WTC11 (cell line): ENCODE measurements at regions not wholly inside any gene's neighbourhood (a gene's known extent, or its start where the extent isn't known, plus 50 kb on each side); places are given as distances from the start of the nearest gene placed in this dataset.
"Not testable (repeated sequence)": the region's sequence is repeated elsewhere in the genome, so short reads cannot be mapped to it uniquely, and the experiment has no call there.

Source experiments
- ATAC-seq: fragments of 200-7000 bp; cut with Tn5 transposase; 2 replicates; pipeline ENCODE4 v1.10.0; 2021; ENCODE audit warnings: mild to moderate bottlenecking, moderate library complexity
- CTCF ChIA-PET: fragments of 300-600 bp; sonication (Branson Sonifier 250); formaldehyde crosslinking; loops from one replicate; lab custom pipeline; 2021; ENCODE audit warnings: antibody characterized with exemption; lab: Charles Lee
- POLR2A ChIA-PET: fragments of 350-600 bp; sonication (Branson Sonifier 250); formaldehyde crosslinking; loops from one replicate; lab custom pipeline; 2021; ENCODE audit warnings: antibody characterized with exemption; lab: Charles Lee
- DNase-seq: peaks from one replicate; pipeline ENCODE4 v3.0.0; 2021; ENCODE audit warnings: low spot score
- H3K27ac Mint-ChIP-seq: 2 replicates; pipeline ENCODE4 v1.8.0; 2021; ENCODE audit warnings: mixed read lengths
- H3K27me3 Mint-ChIP-seq: 2 replicates; pipeline ENCODE4 v1.8.0; 2021; ENCODE audit warnings: low read depth, mild to moderate bottlenecking, moderate library complexity, mixed read lengths
- H3K36me3 Mint-ChIP-seq: 2 replicates; pipeline ENCODE4 v1.8.0; 2021; ENCODE audit warnings: mixed read lengths
- H3K4me1 Mint-ChIP-seq: 2 replicates; pipeline ENCODE4 v1.8.0; 2022; ENCODE audit warnings: mixed read lengths
- H3K4me3 Mint-ChIP-seq: 2 replicates; pipeline ENCODE4 v1.8.0; 2021; ENCODE audit warnings: mild to moderate bottlenecking, moderate library complexity, mixed read lengths
- H3K9me3 Mint-ChIP-seq: 2 replicates; pipeline ENCODE4 v1.8.0; 2021; ENCODE audit warnings: mixed read lengths
- CREM ChIP-seq: sonication (generic); formaldehyde crosslinking; IDR thresholded peaks from 2 replicates; pipeline ENCODE4 v1.8.1; 2022; ENCODE audit warnings: mild to moderate bottlenecking, missing genetic modification reagents, moderate library complexity
- ELF4 ChIP-seq: sonication (generic); formaldehyde crosslinking; IDR thresholded peaks from 2 replicates; pipeline ENCODE4 v1.8.1; 2022; ENCODE audit warnings: low read depth, mild to moderate bottlenecking, moderate library complexity, missing genetic modification reagents
- ESRRA ChIP-seq: sonication (generic); formaldehyde crosslinking; IDR thresholded peaks from 2 replicates; pipeline ENCODE4 v1.8.1; 2022; ENCODE audit warnings: mild to moderate bottlenecking, missing genetic modification reagents, borderline replicate concordance
- FOXP1 ChIP-seq: sonication (generic); formaldehyde crosslinking; IDR thresholded peaks from 2 replicates; pipeline ENCODE4 v1.8.0; 2022; ENCODE audit warnings: missing genetic modification reagents, mild to moderate bottlenecking, moderate library complexity, borderline replicate concordance
- FOXP4 ChIP-seq: sonication (generic); formaldehyde crosslinking; IDR thresholded peaks from 2 replicates; pipeline ENCODE4 v1.8.0; 2022; ENCODE audit warnings: mild to moderate bottlenecking, missing genetic modification reagents
- HMGXB4 ChIP-seq: sonication (generic); formaldehyde crosslinking; IDR thresholded peaks from 2 replicates; pipeline ENCODE4 v1.8.1; 2023; ENCODE audit warnings: mild to moderate bottlenecking, moderate library complexity, missing genetic modification reagents
- MXD4 ChIP-seq: fragments of 250-450 bp; sonication (Bioruptor Pico); IDR thresholded peaks from 2 replicates; pipeline ENCODE4 v1.8.0; 2021; ENCODE audit warnings: mild to moderate bottlenecking, moderate library complexity, borderline replicate concordance
- NFATC4 ChIP-seq: fragments of 250-450 bp; sonication (Bioruptor Pico); IDR thresholded peaks from 2 replicates; pipeline ENCODE4 v1.9.0; 2021; ENCODE audit warnings: mild to moderate bottlenecking
- NR3C1 ChIP-seq: sonication (generic); formaldehyde crosslinking; conservative IDR thresholded peaks from 2 replicates; pipeline ENCODE4 v1.8.1; 2023; ENCODE audit warnings: low read depth, mild to moderate bottlenecking, missing genetic modification reagents
- PREB ChIP-seq: sonication (generic); formaldehyde crosslinking; IDR thresholded peaks from 2 replicates; pipeline ENCODE4 v1.8.1; 2022; ENCODE audit warnings: mild to moderate bottlenecking, missing genetic modification reagents, moderate library complexity, borderline replicate concordance
- TEAD4 ChIP-seq: sonication (generic); formaldehyde crosslinking; IDR thresholded peaks from 2 replicates; pipeline ENCODE4 v1.8.0; 2022; ENCODE audit warnings: mild to moderate bottlenecking, missing genetic modification reagents
- TP53 ChIP-seq: sonication (generic); formaldehyde crosslinking; IDR thresholded peaks from 2 replicates; pipeline ENCODE4 v1.8.1; 2023; ENCODE audit warnings: mild to moderate bottlenecking, missing genetic modification reagents
- ZBTB43 ChIP-seq: sonication (generic); formaldehyde crosslinking; IDR thresholded peaks from 2 replicates; pipeline ENCODE4 v1.8.1; 2023; ENCODE audit warnings: mild to moderate bottlenecking, missing genetic modification reagents
- ZNF232 ChIP-seq: sonication (generic); formaldehyde crosslinking; IDR thresholded peaks from 2 replicates; pipeline ENCODE4 v1.8.0; 2022; ENCODE audit warnings: mild to moderate bottlenecking, missing genetic modification reagents
- ZNF396 ChIP-seq: fragments of 250-450 bp; sonication (Bioruptor Pico); IDR thresholded peaks from 2 replicates; pipeline ENCODE4 v1.8.0; 2021; ENCODE audit warnings: mild to moderate bottlenecking, moderate library complexity, borderline replicate concordance
- ZNF416 ChIP-seq: fragments of 250-450 bp; sonication (Bioruptor Pico); IDR thresholded peaks from 2 replicates; pipeline ENCODE4 v1.9.0; 2021; ENCODE audit warnings: mild to moderate bottlenecking, inconsistent platforms
- ZNF671 ChIP-seq: fragments of 250-450 bp; sonication (Bioruptor Pico); IDR thresholded peaks from 2 replicates; pipeline ENCODE4 v1.8.0; 2021; ENCODE audit warnings: mild to moderate bottlenecking

GRCh38 chr2:239830121-239831000 lies 194.8 kb downstream of the NDUFA10 start:
- H3K27ac Mint-ChIP-seq: no peak overlapping the region
- no peak for DNase-seq

GRCh38 chr2:239829326-239829725 lies 195.8 kb downstream of the NDUFA10 start:
- peaks cover 27% of the 10 kb centered on the region for H3K4me1 Mint-ChIP-seq
- ATAC-seq (no peak), DNase-seq (no peak)
- POLR2A ChIA-PET: no interaction called here
- TF ChIP-seq MXD4 (CRISPR knock-in tag) (no peak), ELF4 (CRISPR knock-in tag) (no peak), HMGXB4 (no peak), ZNF232 (CRISPR knock-in tag) (no peak), ZBTB43 (no peak), PREB (CRISPR knock-in tag) (no peak), TEAD4 (CRISPR knock-in tag) (no peak), NFATC4 (CRISPR knock-in tag) (no peak), TP53 (CRISPR knock-in tag) (no peak), FOXP4 (CRISPR knock-in tag) (no peak), NR3C1 (no peak), FOXP1 (CRISPR knock-in tag) (no peak), ZNF416 (CRISPR knock-in tag) (no peak), ESRRA (CRISPR knock-in tag) (no peak), CREM (CRISPR knock-in tag) (no peak), ZNF396 (CRISPR knock-in tag) (no peak)
- no peak overlapping the region for H3K4me3 Mint-ChIP-seq
- CTCF ChIA-PET: interaction anchor here (1.2 to 1.5 kb wide), 3 partner anchors 53 to 192 kb away, joined by 3 to 4 read pairs (median 4); no protein-coding TSS in a partner anchor
- peaks cover 5% of the 10 kb centered on the region; the same call in 1 of the 2 replicates for H3K9me3 Mint-ChIP-seq
- H3K36me3 Mint-ChIP-seq: no peaks in the 10 kb centered on the region
- no peaks in the 10 kb centered on the region; the same call in 1 of the 2 replicates for H3K27me3 Mint-ChIP-seq
- no peak overlapping the region for H3K27ac Mint-ChIP-seq

More at GRCh38 chr2:239830121-239831000, 194.8 kb downstream of the NDUFA10 start:
- TF ChIP-seq ZNF671 (CRISPR knock-in tag): no peak
- no peak for ATAC-seq
- Mint-ChIP-seq H3K27me3 (no peaks in the 10 kb centered on the region; the same call in 1 of the 2 replicates), H3K36me3 (no peaks in the 10 kb centered on the region), H3K9me3 (peaks cover 5% of the 10 kb centered on the region; the same call in 1 of the 2 replicates), H3K4me3 (no peak overlapping the region), H3K4me1 (peaks cover 23% of the 10 kb centered on the region)
- ChIA-PET POLR2A (no interaction called here), CTCF (interaction anchor here (1.1 to 1.5 kb wide), 4 partner anchors 52 to 191 kb away, joined by 3 to 4 read pairs (median 4); no protein-coding TSS in a partner anchor)

- DNase-seq, POLR2A ChIA-PET, H3K27ac Mint-ChIP-seq: not testable (repeated sequence)
Measured at GRCh38 chr2:239828973-239829275, 196.2 kb downstream of the NDUFA10 start.

More at GRCh38 chr2:239828973-239829275, 196.2 kb downstream of the NDUFA10 start:
- not testable (repeated sequence) for H3K36me3 Mint-ChIP-seq, H3K4me3 Mint-ChIP-seq, H3K9me3 Mint-ChIP-seq, ATAC-seq, H3K27me3 Mint-ChIP-seq
- H3K4me1 Mint-ChIP-seq: peaks cover 31% of the 10 kb centered on the region
- CTCF ChIA-PET: interaction anchor here (1.2 kb wide), 2 partner anchors 106 to 193 kb away, joined by 3 to 4 read pairs; no protein-coding TSS in a partner anchor
